GM06990 (cell line): ENCODE measurements at regions not wholly inside any gene's neighbourhood (a gene's known extent, or its start where the extent isn't known, plus 50 kb on each side); places are given as distances from the start of the nearest gene placed in this dataset.

Experiments used
- DNase-seq: peaks from one replicate; pipeline ENCODE4 v3.0.0-alpha.2; 2011; ENCODE audit not compliant: insufficient read length; ENCODE audit errors: extremely low read depth
- H3K27me3 ChIP-seq: replicated peaks from 2 replicates; pipeline ENCODE4 v1.6.0; 2011; ENCODE audit warnings: low read length; ENCODE audit not compliant: control insufficient read depth, insufficient read depth
- H3K36me3 ChIP-seq: 2 replicates; pipeline ENCODE4 v1.5.1; 2011; ENCODE audit warnings: low read length; ENCODE audit not compliant: control insufficient read depth, insufficient read depth
- H3K4me3 ChIP-seq: replicated peaks from 2 replicates; pipeline ENCODE4 v1.5.1; 2011; ENCODE audit warnings: low read depth, mild to moderate bottlenecking, control low read depth, low read length
- TF ChIP-seq, protein P1 (sequence below): IDR thresholded peaks from 2 replicates; pipeline ENCODE4 v1.5.1; 2011; ENCODE audit warnings: low read length, control low read depth, mild to moderate bottlenecking, inconsistent platforms; ENCODE audit not compliant: insufficient read depth, poor library complexity, severe bottlenecking

DNA sequence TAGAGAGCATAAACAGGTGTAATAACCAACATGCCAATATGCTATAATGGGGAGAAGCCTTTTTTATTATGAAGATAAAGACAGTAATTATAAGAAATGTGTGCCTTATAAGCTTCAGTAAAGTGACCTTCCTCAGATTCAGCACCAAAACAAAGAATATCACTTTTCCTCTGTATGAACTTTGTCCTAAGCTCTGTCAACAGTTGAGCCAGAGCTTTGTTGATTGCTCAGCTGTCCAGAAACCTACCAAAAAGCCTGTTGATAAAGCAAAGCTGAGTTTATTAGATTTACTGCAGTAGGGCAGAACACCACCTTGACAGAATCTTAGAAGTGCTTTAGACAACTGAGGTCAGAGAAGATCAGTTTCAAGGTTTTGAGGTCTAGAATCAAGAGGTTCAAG lies 635.3 kb downstream of the EDEM1 start:
- H3K36me3 ChIP-seq = no peaks in the 10 kb centered on the region
- no peak for DNase-seq
- TF ChIP-seq, protein P1, sequence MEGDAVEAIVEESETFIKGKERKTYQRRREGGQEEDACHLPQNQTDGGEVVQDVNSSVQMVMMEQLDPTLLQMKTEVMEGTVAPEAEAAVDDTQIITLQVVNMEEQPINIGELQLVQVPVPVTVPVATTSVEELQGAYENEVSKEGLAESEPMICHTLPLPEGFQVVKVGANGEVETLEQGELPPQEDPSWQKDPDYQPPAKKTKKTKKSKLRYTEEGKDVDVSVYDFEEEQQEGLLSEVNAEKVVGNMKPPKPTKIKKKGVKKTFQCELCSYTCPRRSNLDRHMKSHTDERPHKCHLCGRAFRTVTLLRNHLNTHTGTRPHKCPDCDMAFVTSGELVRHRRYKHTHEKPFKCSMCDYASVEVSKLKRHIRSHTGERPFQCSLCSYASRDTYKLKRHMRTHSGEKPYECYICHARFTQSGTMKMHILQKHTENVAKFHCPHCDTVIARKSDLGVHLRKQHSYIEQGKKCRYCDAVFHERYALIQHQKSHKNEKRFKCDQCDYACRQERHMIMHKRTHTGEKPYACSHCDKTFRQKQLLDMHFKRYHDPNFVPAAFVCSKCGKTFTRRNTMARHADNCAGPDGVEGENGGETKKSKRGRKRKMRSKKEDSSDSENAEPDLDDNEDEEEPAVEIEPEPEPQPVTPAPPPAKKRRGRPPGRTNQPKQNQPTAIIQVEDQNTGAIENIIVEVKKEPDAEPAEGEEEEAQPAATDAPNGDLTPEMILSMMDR = no peak
- H3K27me3 ChIP-seq = no peaks in the 10 kb centered on the region
- H3K4me3 ChIP-seq = no peak overlapping the region

DNA sequence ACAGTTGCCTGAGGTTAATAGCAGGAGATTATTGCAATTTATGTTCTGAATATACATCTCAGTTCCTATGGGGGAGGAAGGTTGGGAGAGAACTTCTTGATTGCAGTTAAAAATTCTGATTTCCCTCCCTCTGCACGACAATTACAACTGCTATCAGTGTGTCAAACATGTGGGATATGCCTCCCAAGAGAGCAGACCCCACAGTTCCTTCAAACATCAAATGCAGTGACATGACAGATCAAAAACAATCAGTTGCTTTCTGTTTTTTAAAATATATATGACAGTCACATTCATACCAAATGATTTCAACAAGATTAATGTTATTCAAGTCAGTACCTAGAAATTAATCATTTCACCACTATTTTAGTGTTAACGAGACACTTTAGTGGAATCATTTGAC lies 639.0 kb downstream of the EDEM1 start:
- H3K36me3 ChIP-seq = no peaks in the 10 kb centered on the region
- H3K27me3 ChIP-seq = no peaks in the 10 kb centered on the region
- no peak overlapping the region for H3K4me3 ChIP-seq
- TF ChIP-seq, protein P1 = no peak
- DNase-seq = no peak

DNA sequence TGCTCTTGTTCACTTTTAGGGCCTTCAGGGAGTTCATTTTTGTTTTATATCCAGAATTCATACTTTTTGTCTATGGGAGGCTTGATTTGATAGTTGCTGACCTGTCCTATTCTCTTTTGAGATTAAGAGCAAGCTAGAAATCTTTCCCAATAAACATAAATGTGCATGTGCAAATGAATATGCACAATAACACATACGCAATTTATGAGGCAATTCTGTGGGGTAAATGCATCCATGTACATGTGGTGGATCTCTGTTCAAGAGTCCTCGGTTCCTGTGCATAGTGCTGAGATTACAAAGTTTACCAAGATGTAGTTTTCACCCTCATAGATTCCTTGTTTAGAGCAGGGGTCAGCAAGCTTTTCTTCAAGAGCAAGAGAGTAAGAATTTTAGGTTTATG lies 640.7 kb downstream of the EDEM1 start:
- H3K36me3 ChIP-seq = no peaks in the 10 kb centered on the region
- no peak overlapping the region for H3K4me3 ChIP-seq
- TF ChIP-seq, protein P1 = no peak
- no peaks in the 10 kb centered on the region for H3K27me3 ChIP-seq
- DNase-seq = no peak

DNA sequence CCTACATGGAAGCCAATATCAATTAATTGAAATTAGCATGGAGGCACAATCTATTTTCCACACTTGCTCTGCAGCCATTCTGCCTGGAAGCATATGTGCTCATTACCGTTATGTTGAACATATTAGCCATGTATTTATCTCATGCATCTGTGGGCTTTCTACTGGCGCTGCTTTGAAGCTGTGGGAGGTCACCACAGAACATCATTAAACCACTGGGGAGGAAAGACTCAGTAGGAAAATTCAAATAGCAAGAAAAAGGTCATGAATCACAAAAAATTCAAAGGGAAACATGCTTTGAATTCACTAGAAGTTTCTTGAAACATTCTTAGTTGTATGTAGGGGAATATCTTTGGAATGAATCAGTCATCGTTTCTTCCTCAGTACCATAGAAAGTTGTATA lies 652.5 kb downstream of the EDEM1 start:
- DNase-seq = no peak
- H3K36me3 ChIP-seq = no peaks in the 10 kb centered on the region
- TF ChIP-seq, protein P1 = no peak
- no peaks in the 10 kb centered on the region for H3K27me3 ChIP-seq
- no peak overlapping the region for H3K4me3 ChIP-seq

DNA sequence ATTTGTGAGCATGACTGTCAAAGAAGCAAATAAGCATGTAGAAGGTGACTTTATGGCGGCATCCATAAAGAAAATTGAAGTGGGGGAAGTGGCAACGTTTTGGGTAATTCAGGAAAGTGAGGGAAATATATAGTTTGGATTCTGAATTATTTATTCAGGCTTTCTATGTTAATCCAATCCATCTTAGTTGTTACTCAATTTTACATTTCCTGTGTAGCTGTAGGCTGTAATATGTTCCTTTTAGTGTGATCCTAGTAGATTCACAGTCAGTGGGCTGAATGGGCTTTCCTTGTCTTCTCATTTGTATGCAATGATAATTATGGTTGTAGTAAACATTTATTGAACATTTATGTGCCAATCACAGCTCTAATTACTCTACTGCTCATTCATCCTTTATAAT lies 654.1 kb downstream of the EDEM1 start:
- TF ChIP-seq, protein P1 = no peak
- no peak for DNase-seq
- no peaks in the 10 kb centered on the region for H3K27me3 ChIP-seq
- H3K4me3 ChIP-seq = no peak overlapping the region
- H3K36me3 ChIP-seq = no peaks in the 10 kb centered on the region

DNA sequence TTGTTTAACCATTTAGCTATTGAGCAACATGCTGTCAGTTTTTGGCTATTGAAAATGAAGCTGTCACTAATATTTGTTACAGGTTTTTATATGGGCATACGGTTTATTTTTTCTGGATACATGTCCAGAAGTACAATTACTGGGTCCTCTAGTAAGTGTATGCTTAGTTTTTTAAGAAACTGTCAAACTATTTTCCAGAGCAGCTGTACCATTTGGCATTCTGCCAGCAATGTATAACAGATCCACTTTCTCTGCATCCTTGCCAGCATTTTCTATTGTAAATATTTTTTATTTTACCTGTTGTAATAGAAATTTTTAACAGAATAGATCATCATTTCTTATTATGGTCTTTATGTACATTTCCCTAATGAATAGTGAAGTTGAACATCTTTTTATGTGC lies 658.8 kb downstream of the EDEM1 start:
- H3K27me3 ChIP-seq = no peaks in the 10 kb centered on the region
- TF ChIP-seq, protein P1 = no peak
- no peak for DNase-seq
- H3K36me3 ChIP-seq = no peaks in the 10 kb centered on the region
- H3K4me3 ChIP-seq = no peak overlapping the region
